ENCODE measurements at regions not wholly inside any gene's neighbourhood (a gene's known extent, or its start where the extent isn't known, plus 50 kb on each side); places are given as distances from the start of the nearest gene placed in this dataset.

- TF ChIP-seq REST (IDR thresholded peaks at IDR 0.05; ENCODE audit: insufficient read depth in 1 of 2, low read depth in 2 of 2, low read length in 2 of 2) (no peak), POLR2AphosphoS5 (IDR thresholded peaks at IDR 0.05; ENCODE audit: low read depth, low read length) (no peak), TAF1 (IDR thresholded peaks at IDR 0.05; ENCODE audit: borderline replicate concordance, insufficient read depth, low read length) (no peak), SIN3A (IDR thresholded peaks at IDR 0.05; ENCODE audit: borderline replicate concordance, insufficient read depth, low read length) (no peak), FOXP2 (optimal IDR thresholded peaks at IDR 0.05; ENCODE audit: borderline replicate concordance, extremely low read depth, extremely low read length, insufficient read depth) (no peak)
These were observed 665.2 kb upstream of the CDH8 start for GRCh38 chr16:62701426-62701825.

Data from PFSK-1 (cell line).